ENCODE measurements at regions not wholly inside any gene's neighbourhood (a gene's known extent, or its start where the extent isn't known, plus 50 kb on each side); places are given as distances from the start of the nearest gene placed in this dataset.

DNA sequence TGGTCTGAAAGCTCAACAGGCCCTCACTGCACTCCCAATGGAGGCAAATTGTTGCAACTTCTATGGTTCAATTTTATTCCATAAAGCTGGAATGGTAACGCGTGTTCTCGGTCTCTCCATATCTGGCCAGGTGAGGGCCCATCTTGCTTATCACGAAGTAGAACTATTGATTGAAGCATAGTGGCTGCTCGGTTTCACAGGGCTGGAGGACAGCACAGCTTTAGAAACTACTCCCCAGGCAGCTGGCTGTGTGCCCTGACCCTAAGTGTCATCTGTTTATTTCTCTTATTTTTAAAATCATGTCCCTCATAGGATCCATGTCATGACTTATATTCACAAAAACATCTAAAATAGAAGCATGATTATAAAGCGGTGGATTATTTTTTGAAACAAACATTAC, 223.4 kb downstream of the NPR3 start:
- intact Hi-C loops (cut with DNase I; ENCODE audit: low total_unique reads): no loop called here
- no peaks in the 10 kb centered on the region for H3K36me3 ChIP-seq
- TF ChIP-seq, protein P1, sequence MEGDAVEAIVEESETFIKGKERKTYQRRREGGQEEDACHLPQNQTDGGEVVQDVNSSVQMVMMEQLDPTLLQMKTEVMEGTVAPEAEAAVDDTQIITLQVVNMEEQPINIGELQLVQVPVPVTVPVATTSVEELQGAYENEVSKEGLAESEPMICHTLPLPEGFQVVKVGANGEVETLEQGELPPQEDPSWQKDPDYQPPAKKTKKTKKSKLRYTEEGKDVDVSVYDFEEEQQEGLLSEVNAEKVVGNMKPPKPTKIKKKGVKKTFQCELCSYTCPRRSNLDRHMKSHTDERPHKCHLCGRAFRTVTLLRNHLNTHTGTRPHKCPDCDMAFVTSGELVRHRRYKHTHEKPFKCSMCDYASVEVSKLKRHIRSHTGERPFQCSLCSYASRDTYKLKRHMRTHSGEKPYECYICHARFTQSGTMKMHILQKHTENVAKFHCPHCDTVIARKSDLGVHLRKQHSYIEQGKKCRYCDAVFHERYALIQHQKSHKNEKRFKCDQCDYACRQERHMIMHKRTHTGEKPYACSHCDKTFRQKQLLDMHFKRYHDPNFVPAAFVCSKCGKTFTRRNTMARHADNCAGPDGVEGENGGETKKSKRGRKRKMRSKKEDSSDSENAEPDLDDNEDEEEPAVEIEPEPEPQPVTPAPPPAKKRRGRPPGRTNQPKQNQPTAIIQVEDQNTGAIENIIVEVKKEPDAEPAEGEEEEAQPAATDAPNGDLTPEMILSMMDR (IDR thresholded peaks at IDR 0.05): no peak
- no peak for TF ChIP-seq POLR2A (IDR thresholded peaks at IDR 0.05)
- no peaks in the 10 kb centered on the region for H3K4me1 ChIP-seq
- no peaks in the 10 kb centered on the region for H3K9me3 ChIP-seq
- no peaks in the 10 kb centered on the region for H3K27me3 ChIP-seq
- no peak overlapping the region for H3K27ac ChIP-seq
- H3K4me3 ChIP-seq: no peak overlapping the region
- no peak for DNase-seq

- H3K9me3 ChIP-seq: no peaks in the 10 kb centered on the region
- no peak for DNase-seq
- H3K4me3 ChIP-seq: no peak overlapping the region
- TF ChIP-seq POLR2A (IDR thresholded peaks at IDR 0.05): no peak
- TF ChIP-seq, protein P1 (IDR thresholded peaks at IDR 0.05): no peak
- intact Hi-C loops (cut with DNase I; ENCODE audit: low total_unique reads): no loop called here
- no peaks in the 10 kb centered on the region for H3K27me3 ChIP-seq
- no peak overlapping the region for H3K27ac ChIP-seq
- no peaks in the 10 kb centered on the region for H3K4me1 ChIP-seq
- H3K36me3 ChIP-seq: no peaks in the 10 kb centered on the region
These were observed 224.2 kb downstream of the NPR3 start for GRCh38 chr5:32935283-32935682.

GRCh38 chr5:32936329-32936728, 225.2 kb downstream of the NPR3 start:
- TF ChIP-seq, protein P1 (IDR thresholded peaks at IDR 0.05): no peak
- no peak for TF ChIP-seq POLR2A (IDR thresholded peaks at IDR 0.05)
- Histone ChIP-seq H3K27me3 (no peaks in the 10 kb centered on the region), H3K4me1 (no peaks in the 10 kb centered on the region), H3K27ac (no peak overlapping the region), H3K4me3 (no peak overlapping the region), H3K9me3 (no peaks in the 10 kb centered on the region), H3K36me3 (no peaks in the 10 kb centered on the region)
- no peak for DNase-seq
- intact Hi-C loops (cut with DNase I; ENCODE audit: low total_unique reads): no loop called here

DNA sequence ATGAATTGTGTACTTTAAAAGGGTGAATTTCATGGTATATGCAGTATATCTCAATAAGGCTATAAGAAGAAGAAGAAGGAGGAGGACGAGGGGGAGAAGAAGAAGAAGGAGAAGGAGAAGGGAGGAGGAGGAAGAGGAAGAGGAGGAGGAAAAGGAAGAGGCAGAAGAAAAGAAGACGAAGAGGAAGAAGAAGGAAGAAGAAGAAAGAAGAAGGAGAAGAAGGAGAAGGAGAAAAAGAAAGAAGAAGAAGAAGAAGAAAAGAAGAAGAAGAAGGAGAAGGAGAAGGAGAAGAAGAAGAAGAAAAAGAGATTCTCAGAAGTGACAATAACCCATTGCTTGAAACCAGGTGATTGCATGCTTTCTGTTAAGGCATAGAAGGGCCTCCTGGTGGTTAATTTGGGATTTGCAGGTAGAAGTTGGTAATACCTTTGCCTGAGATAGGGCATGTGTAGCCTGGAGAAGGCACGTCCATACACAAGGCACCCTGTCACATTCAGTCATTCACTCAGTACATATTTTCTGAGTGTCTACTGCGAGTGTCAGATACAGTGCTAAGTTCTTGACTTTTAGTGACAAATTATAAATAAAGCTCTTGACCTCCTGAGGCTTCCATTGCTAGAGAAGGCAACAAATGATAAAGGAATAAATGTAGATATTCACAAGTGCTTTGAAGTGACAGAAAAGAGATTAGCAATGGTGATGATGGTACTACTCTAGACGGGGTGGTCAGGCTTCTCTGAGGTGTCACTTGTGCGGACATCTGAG, 231.3 kb downstream of the NPR3 start:
- Histone ChIP-seq H3K27me3 (no peaks in the 10 kb centered on the region), H3K4me1 (no peaks in the 10 kb centered on the region), H3K4me3 (no peak overlapping the region), H3K9me3 (no peaks in the 10 kb centered on the region), H3K36me3 (no peaks in the 10 kb centered on the region), H3K27ac (no peak overlapping the region)
- DNase-seq: no peak
- intact Hi-C loops (cut with DNase I; ENCODE audit: low total_unique reads): no loop called here
- TF ChIP-seq POLR2A (IDR thresholded peaks at IDR 0.05): no peak
- TF ChIP-seq, protein P1 (IDR thresholded peaks at IDR 0.05): no peak

DNA sequence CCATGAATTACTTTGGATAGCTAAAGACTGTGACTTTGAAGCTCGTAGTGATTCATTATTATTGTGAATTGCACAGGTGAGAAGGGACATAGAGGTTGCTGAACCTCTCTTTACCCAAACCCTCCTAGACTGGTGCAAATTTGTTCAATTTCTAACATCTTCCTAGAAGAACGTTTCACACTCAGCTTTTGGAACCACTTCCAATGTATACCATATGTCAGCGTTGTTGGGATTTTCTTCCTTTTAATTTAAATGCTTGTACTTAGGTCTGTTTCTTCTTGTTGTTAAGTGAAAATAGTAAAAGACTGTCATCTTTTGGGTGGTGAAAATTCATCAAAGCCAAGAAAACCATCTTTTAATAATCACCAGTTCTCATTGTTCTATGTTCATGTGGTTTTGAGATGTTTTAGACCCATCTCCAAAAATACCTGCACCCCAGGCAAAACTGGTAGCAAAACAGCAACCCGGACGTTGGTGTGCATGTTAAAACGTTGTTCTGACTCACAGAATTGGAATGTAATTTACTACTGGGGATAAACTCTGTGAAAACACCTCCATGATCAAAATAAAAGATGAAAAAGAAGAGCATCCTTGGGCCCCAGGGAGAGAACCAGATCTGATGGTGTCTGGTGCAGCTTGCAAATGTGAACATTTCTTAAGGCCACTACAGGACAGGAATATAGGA, 238.3 kb downstream of the NPR3 start:
- H3K36me3 ChIP-seq: no peaks in the 10 kb centered on the region
- no peak for DNase-seq
- intact Hi-C loops (cut with DNase I; ENCODE audit: low total_unique reads): no loop called here
- no peak for TF ChIP-seq POLR2A (IDR thresholded peaks at IDR 0.05)
- TF ChIP-seq, protein P1 (IDR thresholded peaks at IDR 0.05): no peak
- no peaks in the 10 kb centered on the region for H3K9me3 ChIP-seq
- no peaks in the 10 kb centered on the region for H3K27me3 ChIP-seq
- H3K4me1 ChIP-seq: no peaks in the 10 kb centered on the region
- no peak overlapping the region for H3K4me3 ChIP-seq
- H3K27ac ChIP-seq: no peak overlapping the region

Measured in uterus (tissue), 3 donors.